HG03060 (cell line): ENCODE measurements at regions not wholly inside any gene's neighbourhood (a gene's known extent, or its start where the extent isn't known, plus 50 kb on each side); places are given as distances from the start of the nearest gene placed in this dataset.
"Not testable (repeated sequence)": the region's sequence is repeated elsewhere in the genome, so short reads cannot be mapped to it uniquely, and the experiment has no call there.

Experiments
- ATAC-seq: cut with Tn5 transposase; IDR thresholded peaks from one replicate; pipeline ENCODE4 v1.9.1; 2021; ENCODE audit warnings: low read depth, moderate number of reproducible peaks; ENCODE audit not compliant: unreplicated experiment

DNA sequence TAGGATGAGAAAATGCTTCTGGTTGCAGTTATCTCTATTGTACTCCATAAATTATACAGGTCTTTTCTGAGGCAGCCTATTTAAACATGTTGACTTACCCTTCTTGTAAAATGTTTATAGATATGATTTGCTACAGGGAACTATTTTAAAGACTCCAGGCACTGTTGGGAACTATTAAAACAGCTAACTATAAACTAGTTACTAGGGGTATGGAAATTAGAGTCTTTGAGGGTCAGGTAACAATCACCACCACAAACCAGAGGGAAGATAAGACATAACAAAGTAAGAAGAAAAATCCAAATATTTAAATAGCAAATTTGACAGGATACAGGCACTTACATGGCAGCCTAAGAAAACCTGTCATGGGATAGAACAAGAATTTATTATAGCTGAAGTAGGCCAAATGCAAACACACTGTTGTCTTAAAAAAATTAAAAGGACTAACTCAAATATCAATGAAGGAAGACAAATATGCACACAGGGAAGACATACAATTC, 251.0 kb upstream of the CWC22 start:
- no peak for ATAC-seq

DNA sequence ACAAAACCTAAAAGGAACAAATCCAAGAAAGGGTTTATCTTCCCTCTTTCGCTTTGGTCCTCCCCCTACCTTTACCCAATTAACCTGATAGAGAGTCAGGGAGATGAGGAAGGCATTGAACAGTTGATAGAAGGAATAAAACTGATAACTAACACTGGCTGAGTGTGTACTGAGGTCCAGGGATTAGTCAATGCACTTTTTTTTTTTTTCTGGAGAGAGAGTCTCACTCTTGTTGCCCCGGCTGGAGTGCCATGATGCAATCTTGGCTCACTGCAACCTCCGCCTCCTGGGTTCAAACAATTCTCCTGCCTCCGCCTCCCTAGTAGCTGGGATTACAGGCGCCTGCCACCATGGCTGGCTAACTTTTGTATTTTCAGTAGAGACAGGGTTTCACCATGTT, 250.2 kb upstream of the CWC22 start:
- ATAC-seq, result no peak

DNA sequence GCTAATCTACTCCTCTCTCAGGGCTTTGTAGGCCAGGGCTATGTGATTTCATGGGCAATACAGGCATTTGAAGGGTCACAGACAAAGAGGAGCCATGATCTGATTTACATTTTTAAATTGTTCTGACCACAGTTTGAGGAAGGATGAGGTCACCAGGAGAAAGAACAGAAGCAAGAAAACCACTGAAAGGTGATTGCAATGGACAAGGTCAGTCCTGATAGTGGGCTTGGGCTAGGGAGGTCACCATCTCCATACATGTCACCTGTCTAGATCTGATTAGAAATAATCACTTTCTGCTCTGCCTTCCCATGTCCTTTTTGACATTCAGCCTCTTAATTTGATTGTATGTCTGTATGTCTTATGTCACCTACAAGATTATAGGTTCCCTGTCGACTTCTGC, 248.9 kb upstream of the CWC22 start:
- no peak for ATAC-seq

DNA sequence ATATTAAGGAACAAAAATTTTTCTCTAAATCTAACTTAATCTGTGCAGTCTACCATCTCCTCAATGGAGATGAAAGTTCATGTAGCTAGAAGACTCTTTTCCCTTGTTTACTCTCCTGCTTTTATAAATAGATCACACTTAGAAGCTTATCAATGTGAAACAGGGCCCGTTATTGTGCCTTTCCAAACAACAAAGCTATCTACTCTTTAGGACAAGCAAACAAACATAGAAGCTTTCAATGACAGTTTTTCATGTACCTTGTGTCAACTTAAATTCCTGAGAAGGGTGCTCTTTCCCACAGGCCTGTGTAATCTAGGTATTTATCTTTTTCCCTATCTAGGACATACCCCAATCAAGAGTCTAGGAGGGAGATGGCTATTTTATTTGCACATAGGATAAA, 247.8 kb upstream of the CWC22 start:
- no peak for ATAC-seq

DNA sequence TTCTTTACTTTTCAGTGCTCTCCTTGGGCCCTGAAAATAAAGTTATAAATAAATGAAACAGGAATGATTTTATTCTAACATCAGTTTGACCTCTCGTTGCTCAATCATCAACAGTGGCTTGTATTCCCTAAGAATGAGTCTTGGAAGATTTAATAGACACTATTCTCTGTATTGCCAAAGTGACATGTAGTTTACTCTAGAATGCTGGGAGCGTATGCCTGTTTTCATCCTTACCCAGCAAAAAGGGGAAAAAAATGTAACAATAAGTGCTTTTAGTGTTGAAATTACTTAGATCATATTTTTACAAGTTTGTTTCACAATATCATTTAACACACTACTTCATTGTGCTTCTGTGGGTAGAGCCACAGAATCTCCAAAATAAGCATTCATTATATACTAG, 240.6 kb upstream of the CWC22 start:
- ATAC-seq, result no peak

DNA sequence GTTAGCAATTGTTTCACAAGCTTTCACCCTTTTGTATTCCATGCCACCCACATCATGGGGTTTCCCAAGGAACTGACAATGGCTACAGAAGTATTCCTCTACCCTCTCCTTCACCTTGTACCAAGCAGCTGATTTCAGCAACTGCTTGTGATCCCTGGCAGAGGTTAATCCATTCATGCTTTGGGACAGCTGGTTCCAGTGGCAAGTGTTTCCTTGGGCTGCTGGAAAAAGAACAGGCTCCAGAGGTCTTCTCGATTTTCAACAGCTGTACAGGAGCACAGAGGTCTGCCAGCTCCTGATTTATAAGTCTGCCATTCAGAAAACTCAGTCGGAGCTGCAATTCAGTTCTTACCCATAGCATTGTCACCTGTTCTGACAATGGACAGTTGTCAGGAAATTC, 239.2 kb upstream of the CWC22 start:
- ATAC-seq, result no peak

DNA sequence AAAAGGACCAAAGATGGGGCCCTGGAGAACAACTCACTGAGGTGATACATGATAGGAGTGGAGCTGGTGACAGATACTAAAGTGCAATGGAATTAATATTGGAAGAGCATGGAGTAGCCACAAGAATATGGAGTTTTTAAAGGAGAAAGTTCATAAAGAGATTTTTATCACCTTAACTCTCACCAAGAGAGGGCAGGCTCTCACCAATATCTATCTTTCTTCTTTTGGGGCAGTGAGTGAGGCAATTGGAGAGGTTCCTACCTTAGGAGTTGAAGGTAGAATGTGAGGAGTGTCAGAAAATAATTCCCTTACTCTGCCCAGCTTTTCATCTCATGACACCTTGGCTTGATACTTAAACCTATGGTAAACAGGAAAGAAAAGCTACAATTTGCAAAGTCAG, 233.7 kb upstream of the CWC22 start:
- no peak for ATAC-seq

DNA sequence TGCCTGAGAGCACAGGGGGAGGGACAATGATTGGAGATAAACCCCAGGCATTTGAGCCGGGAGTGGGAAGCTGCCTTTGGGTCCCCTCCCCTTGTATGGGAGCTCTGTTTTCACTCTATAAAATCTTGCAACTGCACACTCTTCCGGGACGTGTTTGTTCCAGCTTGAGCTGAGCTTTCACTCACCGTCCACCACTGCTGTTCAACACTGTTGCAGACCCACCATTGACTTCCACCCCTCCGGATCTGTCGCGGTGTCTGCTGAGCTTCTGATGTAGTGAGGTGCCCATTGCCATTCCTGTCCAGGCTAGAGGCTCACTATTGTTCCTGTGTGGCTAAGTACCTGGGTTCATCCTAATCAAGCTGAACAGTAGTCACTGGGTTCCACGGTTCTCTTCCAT, 231.6 kb upstream of the CWC22 start:
- no peak for ATAC-seq

DNA sequence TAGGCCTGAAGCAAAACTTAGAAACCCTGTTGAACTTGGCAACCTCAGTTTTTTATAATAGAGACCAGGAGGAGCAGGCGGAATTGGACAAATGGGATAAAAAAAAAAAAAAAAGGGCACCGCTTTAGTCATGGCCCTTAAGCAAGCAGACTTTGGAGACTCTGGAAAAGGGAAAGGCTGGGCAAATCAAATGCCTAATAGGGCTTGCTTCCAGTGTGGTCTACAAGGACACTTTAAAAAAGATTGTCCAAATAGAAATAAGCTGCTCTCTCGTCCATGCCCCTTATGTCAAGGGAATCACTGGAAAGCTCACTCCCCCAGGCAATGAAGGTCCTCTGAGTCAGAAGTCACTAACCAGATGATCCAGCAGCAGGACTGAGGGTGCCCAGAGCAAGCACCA, 229.0 kb upstream of the CWC22 start:
- not testable (repeated sequence) for ATAC-seq

DNA sequence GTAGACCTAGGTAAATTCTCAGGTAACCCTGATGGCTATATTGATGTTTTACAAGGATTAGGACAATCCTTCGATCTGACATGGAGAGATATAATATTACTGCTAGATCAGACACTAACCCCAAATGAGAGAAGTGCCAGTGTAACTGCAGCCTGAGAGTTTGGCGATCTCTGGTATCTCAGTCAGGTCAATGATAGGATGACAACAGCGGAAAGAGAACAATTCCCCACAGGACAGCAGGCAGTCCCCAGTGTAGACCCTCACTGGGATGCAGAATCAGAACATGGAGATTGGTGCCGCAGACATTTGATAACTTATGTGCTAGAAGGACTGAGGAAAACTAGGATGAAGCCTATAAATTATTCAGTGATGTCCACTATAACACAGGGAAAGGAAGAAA, 228.4 kb upstream of the CWC22 start:
- ATAC-seq, result not testable (repeated sequence)

DNA sequence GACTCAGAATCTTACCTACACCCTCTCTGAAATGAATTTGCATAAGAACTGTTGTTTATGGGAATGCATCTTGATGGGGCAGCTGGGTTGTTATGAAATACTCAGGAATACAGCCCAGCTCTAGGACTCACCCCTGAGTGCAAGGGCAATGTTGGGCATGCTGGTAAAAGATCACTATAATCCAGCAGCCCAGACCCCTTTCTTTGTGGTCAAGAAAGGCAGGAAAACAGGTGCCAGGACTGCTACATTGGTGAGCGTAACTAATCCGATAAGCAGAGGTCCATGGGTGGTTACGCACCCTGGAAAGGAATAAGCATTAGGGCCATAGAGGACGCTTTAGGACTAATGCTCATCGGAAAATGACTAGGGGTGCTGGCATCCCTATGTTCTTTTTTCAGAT, 227.9 kb upstream of the CWC22 start:
- ATAC-seq, result not testable (repeated sequence)

DNA sequence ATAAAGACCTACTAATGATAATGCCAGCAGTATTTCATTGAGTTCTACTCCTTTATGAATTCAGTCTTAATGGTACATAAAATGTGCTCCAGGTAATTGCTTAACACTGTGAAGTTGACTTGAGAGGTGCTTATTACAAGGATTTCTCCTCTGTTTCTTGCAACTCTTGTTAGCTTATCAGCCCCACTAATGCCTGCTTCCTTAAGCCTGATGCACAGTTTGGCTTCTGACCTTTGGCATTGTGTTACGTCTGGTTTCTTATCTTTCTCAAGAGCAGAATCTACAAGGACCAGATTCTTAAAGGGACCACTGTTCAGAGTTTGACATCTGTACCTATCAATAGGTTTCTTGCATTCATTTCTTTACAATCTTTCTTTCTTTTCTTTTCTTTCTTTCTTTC, 223.9 kb upstream of the CWC22 start:
- ATAC-seq, result no peak

DNA sequence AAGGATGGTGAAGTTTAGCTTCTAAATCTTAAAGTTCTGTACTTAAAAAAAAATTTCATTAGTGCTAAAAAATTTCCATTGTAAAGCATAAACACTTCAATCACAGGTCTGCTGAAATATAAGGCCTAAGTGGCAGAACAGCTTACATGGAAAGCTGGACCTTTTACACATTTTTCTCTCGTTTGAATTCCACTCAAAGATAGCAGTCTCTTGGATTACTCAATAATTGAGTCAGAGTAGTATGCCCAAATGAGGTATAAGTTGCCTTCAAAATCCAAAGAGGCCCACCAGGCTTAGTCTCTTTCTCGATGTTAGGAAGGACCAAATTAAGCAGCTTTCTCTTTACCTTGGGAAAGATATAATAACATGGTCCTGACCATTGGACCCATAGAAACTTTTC, 220.4 kb upstream of the CWC22 start:
- ATAC-seq, result no peak

DNA sequence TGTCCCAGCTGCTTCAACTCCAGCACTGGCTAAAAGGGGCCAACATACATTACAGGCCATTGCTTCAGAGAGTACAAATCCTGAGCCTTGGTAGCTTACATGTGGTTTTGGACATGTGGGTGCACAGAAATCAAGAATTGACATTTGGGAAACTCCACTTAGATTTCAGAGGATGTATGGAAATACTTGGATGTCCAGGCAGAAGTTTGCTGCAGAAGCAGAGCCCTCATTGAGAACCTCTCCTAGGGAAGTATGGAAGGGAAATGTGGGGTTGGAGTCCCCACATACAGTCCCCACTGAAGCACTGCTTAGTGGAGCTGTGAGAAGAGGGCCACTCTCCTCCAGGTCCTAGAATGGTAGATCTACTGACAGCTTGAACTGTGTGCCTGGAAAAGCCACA, 218.0 kb upstream of the CWC22 start:
- no peak for ATAC-seq

DNA sequence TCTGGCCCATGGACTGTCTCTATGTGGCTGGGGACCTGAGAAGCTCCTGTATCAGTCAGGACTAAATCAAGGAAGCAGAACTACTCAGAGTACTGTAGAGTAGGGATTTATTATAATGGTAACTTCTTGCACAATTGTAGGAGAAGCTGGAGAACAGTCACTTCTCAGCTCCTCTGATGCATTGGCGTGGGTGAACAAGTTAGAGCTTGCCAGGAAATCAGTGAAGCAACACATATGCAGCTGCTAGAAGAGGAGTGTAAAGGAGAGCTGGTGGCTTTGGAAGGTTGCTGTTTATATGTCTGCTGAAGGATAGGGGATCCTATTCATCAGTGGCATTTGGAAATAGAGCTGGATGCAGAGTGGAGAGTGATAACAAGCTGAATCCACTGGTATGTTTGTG, 215.5 kb upstream of the CWC22 start:
- ATAC-seq, result no peak

DNA sequence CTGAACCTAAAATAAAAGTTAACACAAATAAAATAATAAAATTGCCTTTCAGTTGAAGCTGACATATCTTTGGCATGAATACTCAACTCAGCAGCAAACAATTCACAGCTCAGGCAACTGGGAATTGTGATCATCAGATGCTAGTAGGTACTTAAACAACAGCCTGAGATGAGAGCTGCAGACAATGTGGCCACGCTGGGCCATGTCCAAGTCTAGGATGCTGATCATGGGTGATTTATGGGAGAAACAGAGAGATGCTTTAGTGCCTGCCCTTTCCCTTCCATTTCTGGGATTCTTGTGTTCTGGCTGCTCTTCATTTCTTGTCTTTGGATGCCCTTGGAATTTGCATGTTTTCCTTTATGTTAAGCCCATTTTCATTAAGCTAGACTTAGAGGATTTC, 212.4 kb upstream of the CWC22 start:
- ATAC-seq, result no peak

DNA sequence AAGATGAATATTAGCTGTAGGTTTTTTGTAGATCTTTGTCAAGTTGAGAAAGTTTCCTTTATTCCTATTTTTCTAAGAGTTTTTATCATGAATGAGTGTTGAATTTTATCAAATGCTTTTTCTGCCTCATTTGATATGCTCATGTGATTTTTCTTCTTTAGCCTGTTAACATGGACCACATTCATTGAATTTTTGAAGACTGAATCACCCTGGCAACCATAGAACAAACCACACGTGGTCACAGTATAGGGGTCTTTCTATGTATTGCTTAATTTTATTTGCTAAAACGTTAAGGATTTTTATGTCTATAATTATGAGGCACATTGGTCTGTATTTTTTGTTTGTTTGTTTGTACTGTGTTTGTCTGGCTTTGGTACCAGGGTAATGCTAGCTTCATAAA, 201.7 kb upstream of the CWC22 start:
- no peak for ATAC-seq

DNA sequence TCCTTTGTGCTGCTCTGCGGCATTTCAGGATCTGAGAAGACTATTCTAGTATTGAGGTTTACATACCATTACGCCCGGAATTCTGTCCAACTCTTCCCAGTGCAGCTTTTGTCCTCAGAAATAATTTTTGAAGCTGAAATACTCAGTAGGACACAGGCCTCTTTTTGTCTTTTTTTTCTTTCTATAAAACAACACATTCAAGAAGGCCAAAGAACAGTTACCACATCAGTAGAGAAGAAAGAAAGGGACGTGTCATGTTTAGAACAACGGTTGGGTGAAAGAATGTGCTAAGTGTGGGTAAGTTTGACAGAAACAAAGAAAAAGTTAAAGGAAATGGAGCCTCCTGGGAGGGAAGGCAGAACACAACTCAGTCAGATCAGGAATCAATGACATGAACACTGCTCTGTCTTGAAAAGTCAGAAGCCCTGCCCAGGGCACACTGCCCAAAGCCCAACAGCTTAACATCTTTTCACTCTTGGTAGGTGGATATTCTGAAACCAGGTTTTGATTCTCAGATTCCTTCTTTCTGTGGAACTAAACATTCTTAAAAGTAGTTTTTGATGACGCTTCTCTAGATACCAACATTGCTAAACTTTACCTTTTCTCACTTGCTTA, 198.6 kb upstream of the CWC22 start:
- ATAC-seq, result no peak

DNA sequence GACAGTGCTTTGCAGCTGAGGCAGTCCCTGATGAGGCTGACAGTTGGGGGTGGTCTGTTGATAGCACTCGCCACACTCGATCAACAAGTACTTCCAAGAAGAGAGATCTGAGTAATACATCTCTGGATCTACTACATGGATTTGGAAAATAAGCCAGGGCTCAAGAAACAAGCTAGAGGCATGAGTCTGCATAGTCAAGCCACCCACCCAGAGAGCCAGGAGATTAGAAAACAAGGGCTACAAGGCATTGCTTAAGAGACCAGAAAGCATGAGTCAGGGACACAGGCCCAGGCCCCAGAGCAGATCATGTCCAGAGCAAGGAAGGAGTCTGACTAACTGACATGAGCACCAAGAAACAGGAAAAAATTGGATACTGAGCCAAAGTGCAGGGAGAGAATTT, 196.9 kb upstream of the CWC22 start:
- ATAC-seq, result no peak

DNA sequence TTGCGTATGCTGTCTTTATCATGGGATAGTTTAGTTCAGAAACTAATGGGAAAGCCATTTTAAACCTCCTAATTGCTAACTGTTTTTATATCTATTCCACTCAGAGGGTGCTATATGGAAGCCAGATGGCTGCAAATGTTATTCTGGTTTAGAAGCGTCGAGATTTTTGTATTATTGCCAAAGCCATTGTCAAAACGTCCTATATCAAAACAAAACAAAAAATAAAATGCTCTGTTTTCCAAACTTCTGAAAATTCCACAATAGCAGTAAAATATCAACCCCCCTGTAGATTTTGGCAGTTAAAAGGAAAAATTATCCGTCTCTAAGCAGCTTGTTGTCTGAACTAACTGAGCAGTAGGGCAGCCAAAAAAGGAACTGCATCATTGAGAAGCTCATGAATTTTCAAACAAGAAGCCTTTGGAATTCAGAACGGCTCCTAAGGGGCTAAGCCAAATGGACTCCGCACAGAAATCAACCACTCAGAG, 195.4 kb upstream of the CWC22 start:
- ATAC-seq, result no peak

DNA sequence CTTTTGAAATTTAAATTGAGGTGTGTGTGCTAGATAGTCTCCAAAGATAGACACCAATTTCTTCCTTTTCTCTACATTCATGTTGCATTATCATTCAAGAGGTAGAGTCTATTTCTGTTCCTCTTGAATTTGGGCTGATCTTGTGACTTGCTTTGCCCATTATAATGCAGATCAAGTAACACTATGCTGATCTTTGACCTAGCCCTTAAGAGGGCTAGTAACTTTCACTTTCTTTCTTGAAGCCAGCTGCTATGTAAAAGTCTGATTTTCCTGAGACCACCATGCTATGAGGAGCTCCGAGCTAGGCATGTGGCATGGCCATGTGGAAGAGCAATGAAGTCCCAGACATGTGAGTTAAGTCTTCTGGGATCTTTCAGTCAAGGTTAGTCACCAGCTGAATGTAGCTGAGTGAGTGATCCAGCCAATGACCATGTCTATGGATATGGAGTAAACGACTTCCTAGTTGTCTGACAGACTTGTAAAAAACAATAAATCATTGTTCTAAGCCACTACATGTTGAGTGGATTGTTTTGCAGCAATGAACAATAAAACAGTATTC, 189.4 kb upstream of the CWC22 start:
- ATAC-seq, result no peak

DNA sequence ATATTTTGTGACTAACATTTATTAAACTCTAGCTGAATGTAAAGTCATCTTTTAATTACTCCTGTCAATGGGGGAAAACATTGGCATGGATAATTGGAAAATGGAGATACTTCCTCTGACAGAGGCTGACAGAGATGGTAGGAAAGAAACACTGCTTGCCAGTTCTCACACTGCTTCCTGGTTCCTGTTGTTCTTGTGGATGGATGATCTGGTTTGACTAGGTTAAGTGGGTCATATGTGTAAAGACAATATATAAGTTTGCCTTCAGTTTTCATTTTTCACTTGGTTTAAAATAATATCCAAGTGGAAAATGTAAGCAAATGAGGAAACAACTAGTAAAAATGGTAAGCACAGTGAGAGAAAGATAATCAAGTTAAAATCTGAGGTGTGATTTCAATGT, 188.8 kb upstream of the CWC22 start:
- no peak for ATAC-seq
